HEK293T (cell line): ENCODE measurements at regions not wholly inside any gene's neighbourhood (a gene's known extent, or its start where the extent isn't known, plus 50 kb on each side); places are given as distances from the start of the nearest gene placed in this dataset.

ENCODE experiments used
- CTCF ChIA-PET: fragments of 350-600 bp; formaldehyde crosslinking; extraction: SDS; loops from one replicate; lab custom pipeline; 2021; ENCODE audit warnings: antibody characterized with exemption, inconsistent platforms; lab: Yijun Ruan, JAX
- POLR2A ChIA-PET: fragments of 350-600 bp; formaldehyde crosslinking; extraction: SDS; loops from one replicate; lab custom pipeline; 2020; ENCODE audit warnings: antibody characterized with exemption, inconsistent platforms; lab: Yijun Ruan, JAX
- DNase-seq: peaks from one replicate; pipeline ENCODE4 v3.0.0; 2012; ENCODE audit warnings: mixed read lengths; ENCODE audit errors: extremely low spot score
- ARNT ChIP-seq: fragments of 450-650 bp; IDR thresholded peaks from 2 replicates; pipeline ENCODE4 v1.6.1; 2017; ENCODE audit warnings: mild to moderate bottlenecking
- BHLHE40 ChIP-seq: fragments of 450-650 bp; IDR thresholded peaks from 2 replicates; pipeline ENCODE4 v1.6.1; 2016; ENCODE audit warnings: mild to moderate bottlenecking, moderate library complexity, borderline replicate concordance
- CTBP1 ChIP-seq: fragments of 450-650 bp; IDR thresholded peaks from 2 replicates; pipeline ENCODE4 v1.6.1; 2016; ENCODE audit warnings: borderline replicate concordance
- ELF4 ChIP-seq: fragments of 450-650 bp; IDR thresholded peaks from 2 replicates; pipeline ENCODE4 v1.6.1; 2017; ENCODE audit warnings: antibody characterized with exemption
- FOXA1 ChIP-seq: fragments of 450-650 bp; IDR thresholded peaks from 2 replicates; pipeline ENCODE4 v1.6.1; 2016; ENCODE audit warnings: mild to moderate bottlenecking
- FOXK2 ChIP-seq: fragments of 450-650 bp; IDR thresholded peaks from 2 replicates; pipeline ENCODE4 v1.6.1; 2016; ENCODE audit warnings: mild to moderate bottlenecking
- FOXM1 ChIP-seq: fragments of 450-650 bp; IDR thresholded peaks from 2 replicates; pipeline ENCODE4 v1.6.1; 2017; ENCODE audit warnings: mild to moderate bottlenecking, borderline replicate concordance
- HDGF ChIP-seq: fragments of 450-650 bp; IDR thresholded peaks from 2 replicates; pipeline ENCODE4 v1.6.1; 2017; ENCODE audit warnings: antibody characterized with exemption, borderline replicate concordance
- L3MBTL2 ChIP-seq: fragments of 450-650 bp; conservative IDR thresholded peaks from 2 replicates; pipeline ENCODE4 v1.6.1; 2016; ENCODE audit warnings: mild to moderate bottlenecking
- LEF1 ChIP-seq: fragments of 450-650 bp; IDR thresholded peaks from 2 replicates; pipeline ENCODE4 v1.6.1; 2017; ENCODE audit warnings: mild to moderate bottlenecking, borderline replicate concordance
- NFRKB ChIP-seq: fragments of 450-650 bp; IDR thresholded peaks from 2 replicates; pipeline ENCODE4 v1.6.1; 2016; ENCODE audit warnings: mild to moderate bottlenecking, moderate library complexity
- SP1 ChIP-seq: fragments of 450-650 bp; IDR thresholded peaks from 2 replicates; pipeline ENCODE4 v1.6.1; 2017
- SUZ12 ChIP-seq: fragments of 450-650 bp; IDR thresholded peaks from 2 replicates; pipeline ENCODE4 v1.6.1; 2016; ENCODE audit warnings: mild to moderate bottlenecking
- TARDBP ChIP-seq: fragments of 450-650 bp; IDR thresholded peaks from 2 replicates; pipeline ENCODE4 v1.6.1; 2016
- ZNF384 ChIP-seq: fragments of 450-650 bp; IDR thresholded peaks from 2 replicates; pipeline ENCODE4 v1.6.1; 2016
- TF ChIP-seq, protein P1 (sequence below): fragments of 450-650 bp; IDR thresholded peaks from 2 replicates; pipeline ENCODE4 v1.6.1; 2016

DNA sequence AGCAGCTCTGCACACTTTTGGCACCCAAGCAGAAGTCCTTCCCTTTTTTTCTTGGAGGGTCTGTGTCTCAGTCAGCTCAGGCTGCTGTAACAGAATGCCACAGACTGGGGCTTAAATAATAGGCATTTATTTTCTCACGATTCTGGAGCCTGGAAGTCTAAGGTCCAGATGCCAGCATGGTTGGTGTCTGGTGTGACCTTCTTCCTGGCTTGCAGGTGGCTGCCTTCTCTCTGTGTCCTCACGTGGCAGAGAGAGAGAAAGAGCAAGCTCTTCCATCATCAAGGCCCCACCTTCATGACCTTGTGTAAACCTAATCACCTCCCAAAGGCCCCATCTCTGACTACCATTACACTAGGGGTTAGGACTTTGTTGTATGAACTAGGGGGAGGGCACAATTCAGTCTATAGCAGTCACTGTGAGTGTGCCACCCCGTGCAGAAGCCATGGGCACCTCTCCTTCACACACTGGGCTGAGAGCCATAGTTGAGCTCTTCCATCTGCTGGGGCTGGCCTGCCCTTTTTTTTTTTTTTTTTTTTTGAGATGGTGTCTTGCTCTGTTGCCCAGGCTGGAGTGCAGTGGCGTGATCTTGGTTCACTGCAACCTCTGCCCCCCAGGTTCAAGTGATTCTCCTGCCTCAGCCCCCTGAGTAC lies 80.3 kb downstream of the OAT start:
- DNase-seq, result no peak
- ChIA-PET CTCF (no interaction called here), POLR2A (no interaction called here)
- no peak for TF ChIP-seq FOXA1
- no peak for TF ChIP-seq ARNT
- TF ChIP-seq FOXK2, result no peak
- no peak for TF ChIP-seq SUZ12
- TF ChIP-seq BHLHE40, result no peak
- TF ChIP-seq LEF1, result no peak
- TF ChIP-seq NFRKB, result no peak
- TF ChIP-seq ELF4, result no peak
- no peak for TF ChIP-seq L3MBTL2
- no peak for TF ChIP-seq SP1
- TF ChIP-seq FOXM1, result no peak
- no peak for TF ChIP-seq CTBP1
- TF ChIP-seq ZNF384, result no peak
- no peak for TF ChIP-seq TARDBP
- TF ChIP-seq, protein P1, sequence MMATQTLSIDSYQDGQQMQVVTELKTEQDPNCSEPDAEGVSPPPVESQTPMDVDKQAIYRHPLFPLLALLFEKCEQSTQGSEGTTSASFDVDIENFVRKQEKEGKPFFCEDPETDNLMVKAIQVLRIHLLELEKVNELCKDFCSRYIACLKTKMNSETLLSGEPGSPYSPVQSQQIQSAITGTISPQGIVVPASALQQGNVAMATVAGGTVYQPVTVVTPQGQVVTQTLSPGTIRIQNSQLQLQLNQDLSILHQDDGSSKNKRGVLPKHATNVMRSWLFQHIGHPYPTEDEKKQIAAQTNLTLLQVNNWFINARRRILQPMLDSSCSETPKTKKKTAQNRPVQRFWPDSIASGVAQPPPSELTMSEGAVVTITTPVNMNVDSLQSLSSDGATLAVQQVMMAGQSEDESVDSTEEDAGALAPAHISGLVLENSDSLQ, result no peak
- no peak for TF ChIP-seq HDGF

DNA sequence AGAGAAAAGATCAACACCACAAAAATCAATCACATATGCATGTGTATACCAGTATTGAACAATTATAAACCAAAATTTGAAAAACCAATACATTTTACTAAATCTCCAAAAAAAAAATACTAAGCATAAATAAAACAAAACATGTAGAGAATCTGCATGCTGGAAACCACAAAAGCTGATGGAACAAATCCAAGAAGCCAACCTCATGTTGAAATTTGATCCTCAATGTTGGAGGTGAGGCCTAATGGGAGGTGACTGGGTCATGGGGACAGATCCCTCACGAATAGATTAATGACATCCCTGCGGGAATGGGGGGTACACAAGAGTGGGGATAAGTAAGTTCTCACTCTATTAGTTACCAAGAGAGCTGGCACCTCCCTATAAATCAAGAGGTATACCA lies 82.5 kb downstream of the OAT start:
- DNase-seq, result no peak
- CTCF ChIA-PET, result no interaction called here
- POLR2A ChIA-PET, result no interaction called here
- TF ChIP-seq ZNF384 (no peak), HDGF (no peak), SUZ12 (no peak), BHLHE40 (no peak), FOXA1 (no peak), CTBP1 (no peak), LEF1 (no peak), NFRKB (no peak), FOXK2 (no peak), SP1 (no peak), ELF4 (no peak), TARDBP (no peak), ARNT (no peak), L3MBTL2 (no peak), FOXM1 (no peak)
- TF ChIP-seq, protein P1, result no peak

DNA sequence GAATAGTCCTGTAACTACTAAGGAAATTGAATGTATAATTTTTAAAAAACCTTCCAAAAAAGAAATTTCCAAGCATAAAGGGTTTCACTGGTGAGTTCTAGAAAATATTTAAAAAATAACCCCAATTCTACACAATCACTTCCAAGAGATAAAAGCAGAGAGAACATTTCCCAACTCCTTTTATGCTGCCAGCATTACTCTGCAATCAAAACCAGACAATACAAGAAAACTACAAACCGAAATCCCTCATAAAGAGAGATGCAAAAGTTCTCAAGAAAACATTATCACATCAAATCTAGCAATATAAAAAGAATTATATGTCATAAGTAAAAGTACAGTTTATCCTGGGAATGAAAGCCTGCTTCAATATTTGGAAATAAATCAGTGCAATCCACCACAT lies 84.8 kb downstream of the OAT start:
- no peak for DNase-seq
- TF ChIP-seq FOXM1 (no peak), SUZ12 (no peak), L3MBTL2 (no peak), ARNT (no peak), BHLHE40 (no peak), ZNF384 (no peak), FOXK2 (no peak), TARDBP (no peak), LEF1 (no peak), NFRKB (no peak), CTBP1 (no peak), HDGF (no peak), ELF4 (no peak), FOXA1 (no peak)
- TF ChIP-seq, protein P1, result no peak
- ChIA-PET POLR2A (no interaction called here), CTCF (no interaction called here)

DNA sequence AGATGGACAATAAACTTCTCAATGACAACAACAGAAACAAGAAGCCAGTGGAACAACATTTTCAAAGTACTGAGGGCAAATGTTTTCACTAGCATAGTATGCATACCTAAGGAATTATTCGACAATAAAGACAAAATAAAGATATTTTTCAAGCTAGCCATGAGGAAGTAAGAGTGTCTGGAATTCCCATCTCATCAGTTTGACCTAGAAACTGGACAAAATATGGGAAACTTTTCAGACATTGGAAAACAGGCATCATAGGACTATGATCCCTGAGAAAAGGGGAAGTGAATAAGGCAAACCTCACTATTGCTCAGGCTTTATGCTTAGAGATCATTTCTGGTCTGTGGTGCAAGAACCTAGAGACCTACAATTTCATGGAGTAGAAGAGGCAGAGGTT lies 86.3 kb downstream of the OAT start:
- POLR2A ChIA-PET, result no interaction called here
- DNase-seq, result no peak
- CTCF ChIA-PET, result no interaction called here
- no peak for TF ChIP-seq CTBP1
- TF ChIP-seq NFRKB, result no peak
- no peak for TF ChIP-seq SUZ12
- TF ChIP-seq FOXK2, result no peak
- no peak for TF ChIP-seq FOXA1
- TF ChIP-seq ZNF384, result no peak
- no peak for TF ChIP-seq FOXM1
- no peak for TF ChIP-seq LEF1
- no peak for TF ChIP-seq TARDBP
- no peak for TF ChIP-seq ARNT
- TF ChIP-seq, protein P1, result no peak
- TF ChIP-seq ELF4, result no peak
- TF ChIP-seq L3MBTL2, result no peak
- TF ChIP-seq BHLHE40, result no peak
- no peak for TF ChIP-seq HDGF
- TF ChIP-seq SP1, result no peak

DNA sequence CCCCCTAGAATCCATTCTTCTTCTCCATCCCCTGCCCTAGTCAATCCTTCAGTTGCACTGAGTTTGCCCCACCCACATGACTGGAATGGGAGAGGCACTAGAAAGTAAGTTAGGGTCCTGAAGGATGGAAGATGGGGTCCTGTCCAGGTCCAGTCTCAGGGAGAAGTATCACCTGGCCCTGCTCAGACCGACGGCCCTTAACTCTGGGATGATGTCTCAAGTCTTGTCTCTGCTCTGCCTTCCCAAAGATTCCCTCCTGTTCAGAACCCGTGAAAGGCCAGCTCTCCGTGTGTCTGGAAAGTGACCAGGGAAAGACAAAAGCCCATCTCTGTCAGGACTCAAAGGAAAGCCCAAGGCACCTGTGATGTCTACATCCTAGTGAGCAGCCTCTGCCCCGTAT lies 88.8 kb downstream of the OAT start:
- no peak for TF ChIP-seq L3MBTL2
- TF ChIP-seq, protein P1, result no peak
- no peak for TF ChIP-seq ZNF384
- no peak for TF ChIP-seq ARNT
- TF ChIP-seq LEF1, result no peak
- no peak for TF ChIP-seq FOXA1
- no peak for TF ChIP-seq CTBP1
- TF ChIP-seq BHLHE40, result no peak
- no peak for TF ChIP-seq FOXM1
- CTCF ChIA-PET, result no interaction called here

More for the DNA sequence above, 88.8 kb downstream of the OAT start:
- POLR2A ChIA-PET, result no interaction called here
- no peak for DNase-seq
